HEK293 (cell line): ENCODE measurements at regions not wholly inside any gene's neighbourhood (a gene's known extent, or its start where the extent isn't known, plus 50 kb on each side); places are given as distances from the start of the nearest gene placed in this dataset.

Experiments used
- CTCF ChIA-PET: fragments of 350-600 bp; formaldehyde crosslinking; extraction: SDS; loops from one replicate; lab custom pipeline; 2021; ENCODE audit warnings: antibody characterized with exemption; lab: Yijun Ruan, JAX
- POLR2A ChIA-PET: fragments of 300-600 bp; formaldehyde crosslinking; extraction: SDS; loops from one replicate; lab custom pipeline; 2020; ENCODE audit warnings: antibody characterized with exemption, inconsistent platforms; lab: Yijun Ruan, JAX
- H3K27ac ChIP-seq: fragments of 200-500 bp; sonication (Bioruptor generic); 2 replicates; pipeline ENCODE4 v1.5.1; 2014; ENCODE audit warnings: low read depth, low read length, control low read depth, inconsistent platforms; ENCODE audit errors: extremely low read depth
- H3K36me3 ChIP-seq, 2 experiments: fragments of 200-500 bp in 1 of 2; sonication (Bioruptor generic) in 1 of 2; 1 replicate in 1 of 2; 2 replicates in 1 of 2; pipeline ENCODE4 v1.5.1; 2014 to 2017; ENCODE audit warnings: inconsistent platforms in 2 of 2, low read length in 2 of 2; ENCODE audit not compliant: control insufficient read depth in 2 of 2, insufficient read depth in 1 of 2
- H3K4me1 ChIP-seq: fragments of 200-500 bp; sonication (Bioruptor generic); 2 replicates; pipeline ENCODE4 v1.5.1; 2014; ENCODE audit warnings: mild to moderate bottlenecking, low read length, inconsistent platforms; ENCODE audit not compliant: control insufficient read depth, insufficient read depth
- H3K4me3 ChIP-seq: 2 replicates; pipeline ENCODE4 v1.5.1; 2011; ENCODE audit warnings: low read depth, mild to moderate bottlenecking, control low read depth, low read length, moderate library complexity
- H3K9me3 ChIP-seq: fragments of 200-500 bp; sonication (Bioruptor generic); 2 replicates; pipeline ENCODE4 v1.5.1; 2014; ENCODE audit warnings: low read depth, low read length, inconsistent platforms; ENCODE audit not compliant: control insufficient read depth, insufficient read depth
- AEBP2 ChIP-seq: fragments of 450-650 bp; formaldehyde crosslinking; IDR thresholded peaks from 2 replicates; pipeline ENCODE4 v1.5.1; 2016; ENCODE audit warnings: missing biosample characterization, missing genetic modification characterization, borderline replicate concordance
- EGR2 ChIP-seq: fragments of 450-650 bp; formaldehyde crosslinking; IDR thresholded peaks from 2 replicates; pipeline ENCODE4 v1.5.1; 2016; ENCODE audit warnings: low read depth, missing biosample characterization, missing genetic modification characterization
- GLIS2 ChIP-seq: fragments of 450-650 bp; formaldehyde crosslinking; IDR thresholded peaks from 2 replicates; pipeline ENCODE4 v1.5.1; 2016; ENCODE audit warnings: missing biosample characterization, missing genetic modification characterization
- HOXC10 ChIP-seq: sonication (generic); formaldehyde crosslinking; IDR thresholded peaks from 2 replicates; pipeline ENCODE4 v1.8.1; 2023; ENCODE audit warnings: mild to moderate bottlenecking, missing genetic modification reagents
- HOXD13 ChIP-seq: sonication (generic); formaldehyde crosslinking; IDR thresholded peaks from 2 replicates; pipeline ENCODE4 v1.8.0; 2022; ENCODE audit warnings: missing genetic modification reagents, borderline replicate concordance
- KLF8 ChIP-seq: fragments of 450-650 bp; formaldehyde crosslinking; IDR thresholded peaks from 2 replicates; pipeline ENCODE4 v1.5.1; 2016; ENCODE audit warnings: missing biosample characterization, missing genetic modification characterization
- KLF9 ChIP-seq: fragments of 450-650 bp; formaldehyde crosslinking; IDR thresholded peaks from 2 replicates; pipeline ENCODE4 v1.5.1; 2016; ENCODE audit warnings: missing biosample characterization, missing genetic modification characterization, low read depth
- PATZ1 ChIP-seq: fragments of 450-650 bp; formaldehyde crosslinking; IDR thresholded peaks from 2 replicates; pipeline ENCODE4 v1.5.1; 2016; ENCODE audit warnings: missing biosample characterization, missing genetic modification characterization
- SCRT1 ChIP-seq: fragments of 450-650 bp; formaldehyde crosslinking; IDR thresholded peaks from 2 replicates; pipeline ENCODE4 v1.5.1; 2016; ENCODE audit warnings: missing biosample characterization, missing genetic modification characterization, borderline replicate concordance
- SCRT2 ChIP-seq: fragments of 450-650 bp; formaldehyde crosslinking; IDR thresholded peaks from 2 replicates; pipeline ENCODE4 v1.5.1; 2016; ENCODE audit warnings: missing biosample characterization, missing genetic modification characterization
- SETDB1 ChIP-seq: IDR thresholded peaks from one replicate; pipeline ENCODE4 v1.6.1; 2017; ENCODE audit warnings: mild to moderate bottlenecking, low read length, moderate library complexity, mixed read lengths; ENCODE audit not compliant: insufficient read length
- TSHZ1 ChIP-seq: fragments of 450-650 bp; formaldehyde crosslinking; IDR thresholded peaks from 2 replicates; pipeline ENCODE4 v1.5.1; 2016; ENCODE audit warnings: missing biosample characterization, missing genetic modification characterization, borderline replicate concordance
- ZBTB44 ChIP-seq: fragments of 450-650 bp; IDR thresholded peaks from 2 replicates; pipeline ENCODE4 v1.5.1; 2018; ENCODE audit warnings: missing biosample characterization, mild to moderate bottlenecking, missing genetic modification characterization
- ZBTB8A ChIP-seq: fragments of 450-650 bp; formaldehyde crosslinking; IDR thresholded peaks from 2 replicates; pipeline ENCODE4 v1.5.1; 2016; ENCODE audit warnings: missing biosample characterization, missing genetic modification characterization
- ZFP3 ChIP-seq: fragments of 450-650 bp; formaldehyde crosslinking; IDR thresholded peaks from 2 replicates; pipeline ENCODE4 v1.5.1; 2016; ENCODE audit warnings: low read depth, missing biosample characterization, missing genetic modification characterization
- ZFP37 ChIP-seq: fragments of 450-650 bp; formaldehyde crosslinking; IDR thresholded peaks from 2 replicates; pipeline ENCODE4 v1.5.1; 2016; ENCODE audit warnings: missing biosample characterization, missing genetic modification characterization
- ZNF10 ChIP-seq: fragments of 450-650 bp; formaldehyde crosslinking; IDR thresholded peaks from 2 replicates; pipeline ENCODE4 v1.5.1; 2017; ENCODE audit warnings: missing biosample characterization, missing genetic modification characterization
- ZNF112 ChIP-seq: fragments of 450-650 bp; formaldehyde crosslinking; IDR thresholded peaks from 2 replicates; pipeline ENCODE4 v1.5.0; 2017; ENCODE audit warnings: missing biosample characterization, missing genetic modification characterization
- ZNF2 ChIP-seq: fragments of 450-650 bp; formaldehyde crosslinking; IDR thresholded peaks from 2 replicates; pipeline ENCODE4 v1.5.1; 2016; ENCODE audit warnings: missing biosample characterization, missing genetic modification characterization
- ZNF239 ChIP-seq: fragments of 450-650 bp; formaldehyde crosslinking; IDR thresholded peaks from 2 replicates; pipeline ENCODE4 v1.5.1; 2016; ENCODE audit warnings: missing biosample characterization, missing genetic modification characterization
- ZNF558 ChIP-seq: fragments of 450-650 bp; formaldehyde crosslinking; IDR thresholded peaks from 2 replicates; pipeline ENCODE4 v1.5.1; 2016; ENCODE audit warnings: missing biosample characterization, missing genetic modification characterization
- ZNF560 ChIP-seq: fragments of 450-650 bp; formaldehyde crosslinking; IDR thresholded peaks from 2 replicates; pipeline ENCODE4 v1.5.1; 2017; ENCODE audit warnings: missing biosample characterization, missing genetic modification characterization, borderline replicate concordance
- ZNF621 ChIP-seq: fragments of 450-650 bp; formaldehyde crosslinking; IDR thresholded peaks from 2 replicates; pipeline ENCODE4 v1.5.1; 2017; ENCODE audit warnings: missing biosample characterization, missing genetic modification characterization
- ZNF658 ChIP-seq: fragments of 450-650 bp; formaldehyde crosslinking; IDR thresholded peaks from 2 replicates; pipeline ENCODE4; 2016; ENCODE audit warnings: missing biosample characterization, missing genetic modification characterization
- ZNF670 ChIP-seq: fragments of 450-650 bp; formaldehyde crosslinking; IDR thresholded peaks from 2 replicates; pipeline ENCODE4 v1.5.1; 2016; ENCODE audit warnings: missing biosample characterization, missing genetic modification characterization, low read depth
- ZNF792 ChIP-seq: fragments of 450-650 bp; formaldehyde crosslinking; IDR thresholded peaks from 2 replicates; pipeline ENCODE4 v1.5.1; 2016; ENCODE audit warnings: missing biosample characterization, missing genetic modification characterization
- ZNF830 ChIP-seq: fragments of 450-650 bp; IDR thresholded peaks from 2 replicates; pipeline ENCODE4 v1.5.0; 2018; ENCODE audit warnings: missing biosample characterization, missing genetic modification characterization, low read depth, mild to moderate bottlenecking, moderate library complexity
- ZSCAN23 ChIP-seq: fragments of 450-650 bp; formaldehyde crosslinking; IDR thresholded peaks from 2 replicates; pipeline ENCODE4 v1.5.1; 2016; ENCODE audit warnings: missing biosample characterization, missing genetic modification characterization

- Histone ChIP-seq H3K4me1 (no peaks in the 10 kb centered on the region), H3K4me3 (no peak overlapping the region), H3K9me3 (no peaks in the 10 kb centered on the region), H3K36me3 (no peaks in the 10 kb centered on the region), H3K27ac (no peak overlapping the region)
- ChIA-PET CTCF (interaction anchor here (0.5 to 0.7 kb wide), 2 partner anchors 9 to 240 kb away, joined by 3 read pairs; no protein-coding TSS in a partner anchor), POLR2A (no interaction called here)
- TF ChIP-seq ZNF621 (tag by site-specific recombination) (no peak), HOXD13 (CRISPR knock-in tag) (no peak), ZNF670 (tag by site-specific recombination) (no peak), ZFP3 (tag by site-specific recombination) (no peak), KLF8 (tag by site-specific recombination) (no peak), TSHZ1 (tag by site-specific recombination) (no peak), AEBP2 (tag by site-specific recombination) (no peak), SCRT1 (tag by site-specific recombination) (no peak), PATZ1 (tag by site-specific recombination) (no peak), ZBTB44 (tag by site-specific recombination) (no peak), ZSCAN23 (tag by site-specific recombination) (no peak)
Observed at GRCh38 chr2:67773851-67774250, 289.0 kb downstream of the C1D start.

- POLR2A ChIA-PET: no interaction called here
- Histone ChIP-seq H3K4me1 (no peaks in the 10 kb centered on the region), H3K9me3 (no peaks in the 10 kb centered on the region), H3K4me3 (no peak overlapping the region), H3K36me3 (no peaks in the 10 kb centered on the region), H3K27ac (no peak overlapping the region)
- CTCF ChIA-PET: no interaction called here
- TF ChIP-seq EGR2 (tag by site-specific recombination) (no peak), KLF9 (tag by site-specific recombination) (no peak), ZNF558 (tag by site-specific recombination) (no peak), ZNF10 (tag by site-specific recombination) (no peak), SCRT2 (tag by site-specific recombination) (no peak), SETDB1 (no peak), ZNF658 (tag by site-specific recombination) (no peak), ZNF2 (tag by site-specific recombination) (no peak), ZBTB8A (tag by site-specific recombination) (no peak), GLIS2 (tag by site-specific recombination) (no peak), ZNF830 (tag by site-specific recombination) (no peak), ZNF792 (tag by site-specific recombination) (no peak), ZNF112 (tag by site-specific recombination) (no peak), ZNF239 (no peak), ZFP37 (tag by site-specific recombination) (no peak), ZNF560 (tag by site-specific recombination) (no peak), HOXC10 (no peak)
Observed at GRCh38 chr2:67776276-67776675, 286.5 kb downstream of the C1D start.
